HG02610 (cell line): ENCODE measurements at regions not wholly inside any gene's neighbourhood (a gene's known extent, or its start where the extent isn't known, plus 50 kb on each side); places are given as distances from the start of the nearest gene placed in this dataset.
"Not testable (repeated sequence)": the region's sequence is repeated elsewhere in the genome, so short reads cannot be mapped to it uniquely, and the experiment has no call there.

Source experiments
- ATAC-seq: cut with Tn5 transposase; IDR thresholded peaks from one replicate; pipeline ENCODE4 v1.9.1; 2021; ENCODE audit warnings: mild to moderate bottlenecking, moderate library complexity; ENCODE audit not compliant: unreplicated experiment

DNA sequence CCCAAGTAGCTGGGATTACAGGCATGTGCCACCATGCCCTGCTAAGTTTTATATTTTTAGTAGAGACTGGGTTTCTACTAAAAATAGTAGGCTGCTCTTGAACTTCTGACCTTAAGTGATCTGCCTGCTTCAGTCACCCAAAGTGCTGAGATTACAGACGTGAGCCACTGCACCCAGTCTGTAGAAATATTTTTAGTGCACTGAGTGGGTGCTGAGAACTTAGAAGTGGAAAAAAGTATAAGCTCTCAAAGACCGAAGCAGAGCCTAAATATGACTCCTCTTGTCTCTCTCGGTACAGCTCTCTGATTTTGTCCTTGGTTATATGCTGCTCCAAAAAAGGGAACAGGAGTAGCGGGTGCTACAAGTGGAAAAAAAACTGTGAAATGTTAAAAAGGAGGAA is 353.8 kb upstream of the IZUMO3 start:
- no peak for ATAC-seq

- ATAC-seq, result no peak
Measured at GRCh38 chr9:24897826-24898225, 352.1 kb upstream of the IZUMO3 start.

- no peak for ATAC-seq
Measured at GRCh38 chr9:24881361-24881760, 335.7 kb upstream of the IZUMO3 start.

DNA sequence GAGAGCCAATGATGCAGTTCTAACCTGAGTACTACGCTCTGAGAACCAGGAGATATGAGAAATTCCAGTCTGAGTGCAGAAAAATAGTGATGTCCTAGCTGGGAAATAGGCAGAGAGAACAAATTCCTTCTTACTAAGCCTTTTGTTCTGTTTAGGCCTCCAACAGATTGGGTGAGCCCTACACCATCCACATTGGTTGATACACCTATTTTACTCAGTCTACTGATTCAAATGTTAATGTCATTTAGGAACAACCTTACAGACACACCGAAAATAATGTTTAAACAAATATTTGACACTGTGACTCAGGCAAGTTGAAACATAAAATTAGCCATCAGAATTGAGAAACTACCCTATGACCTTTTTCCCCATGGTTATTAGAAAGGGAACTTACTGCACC is 333.9 kb upstream of the IZUMO3 start:
- no peak for ATAC-seq

- not testable (repeated sequence) for ATAC-seq
Measured at GRCh38 chr9:24856601-24857000, 310.9 kb upstream of the IZUMO3 start.

DNA sequence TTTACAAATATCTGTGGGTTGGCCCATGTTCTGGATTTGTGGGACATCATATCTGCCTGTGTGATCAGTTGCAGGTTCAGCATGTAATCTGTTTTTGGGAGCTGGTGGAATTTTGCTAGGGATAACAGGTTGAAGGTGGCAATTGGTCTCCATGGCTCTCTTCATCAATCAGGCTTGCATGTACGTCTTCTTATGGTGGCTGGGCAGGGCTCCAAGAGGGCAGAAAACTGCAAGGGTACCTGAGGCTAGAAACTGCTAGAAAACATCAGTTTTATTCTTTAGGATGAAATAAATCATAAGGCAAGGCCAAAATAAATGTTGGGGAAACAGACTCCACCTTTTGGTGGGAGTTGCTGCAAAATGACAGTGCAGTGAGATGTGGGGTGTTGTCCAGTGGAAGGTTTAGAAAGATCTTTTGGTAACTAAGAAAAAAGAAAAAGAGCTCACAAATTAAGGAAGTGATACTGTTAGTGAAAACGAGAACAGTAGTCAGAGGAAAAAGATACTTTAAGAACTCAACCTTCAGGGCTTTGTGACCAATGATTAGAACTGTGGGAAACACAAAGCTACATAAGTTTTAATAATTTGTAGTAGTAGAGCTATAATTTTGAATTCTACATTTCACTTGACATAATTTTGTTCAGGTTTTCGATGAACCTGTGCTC is 300.7 kb upstream of the IZUMO3 start:
- ATAC-seq, result peak; percentile 61

DNA sequence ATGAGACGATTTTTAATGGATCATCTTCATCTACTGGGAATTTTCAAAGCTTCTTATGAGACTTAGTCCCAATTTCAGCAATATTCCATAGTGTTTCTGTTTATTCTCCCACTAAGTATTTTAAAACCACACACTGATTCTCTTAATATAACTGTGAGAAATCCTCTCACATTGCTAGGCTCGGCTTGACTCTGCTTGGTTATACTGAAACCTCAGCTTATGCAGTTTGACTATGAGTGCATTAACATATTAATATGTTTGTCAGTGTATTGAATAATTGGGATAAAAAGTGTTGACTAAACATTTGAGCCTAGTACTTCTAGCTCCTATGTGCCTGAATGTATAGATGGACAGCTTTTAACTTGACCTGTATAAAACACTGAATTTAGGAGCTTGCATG is 298.5 kb upstream of the IZUMO3 start:
- no peak for ATAC-seq

- ATAC-seq, result no peak
Measured at GRCh38 chr9:24841993-24842392, 296.3 kb upstream of the IZUMO3 start.

- no peak for ATAC-seq
Measured at GRCh38 chr9:24832307-24832706, 286.6 kb upstream of the IZUMO3 start.

- ATAC-seq, result no peak
Measured at GRCh38 chr9:24828687-24829086, 283.0 kb upstream of the IZUMO3 start.

GRCh38 chr9:24824607-24825006 is 278.9 kb upstream of the IZUMO3 start:
- no peak for ATAC-seq

- ATAC-seq, result no peak
Measured at GRCh38 chr9:24820196-24820595, 274.5 kb upstream of the IZUMO3 start.

- no peak for ATAC-seq
Measured at GRCh38 chr9:24817756-24818155, 272.1 kb upstream of the IZUMO3 start.

GRCh38 chr9:24816006-24816405 is 270.3 kb upstream of the IZUMO3 start:
- no peak for ATAC-seq

DNA sequence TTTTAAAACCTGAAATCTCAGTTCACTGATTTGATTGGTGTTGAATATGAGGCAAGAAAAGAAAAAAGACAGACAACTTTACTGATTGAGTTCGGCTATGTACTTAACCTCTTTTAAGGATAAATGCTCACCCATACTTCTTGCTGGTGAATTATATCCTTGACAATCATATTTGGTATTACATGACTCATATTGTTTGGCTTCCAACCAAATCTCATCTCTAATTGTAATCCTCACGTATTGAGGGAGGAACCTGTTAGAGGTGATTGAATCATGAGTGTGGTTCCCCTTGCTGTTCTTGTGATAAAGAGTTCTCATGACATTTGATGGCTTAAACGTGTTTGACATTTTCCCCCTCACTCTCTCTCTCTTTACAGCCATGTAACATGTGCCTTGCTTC is 255.6 kb upstream of the IZUMO3 start:
- ATAC-seq, result no peak

GRCh38 chr9:24793787-24794186 is 248.1 kb upstream of the IZUMO3 start:
- ATAC-seq, result no peak

- no peak for ATAC-seq
Measured at GRCh38 chr9:24776226-24776625, 230.5 kb upstream of the IZUMO3 start.

GRCh38 chr9:24774199-24774598 is 228.5 kb upstream of the IZUMO3 start:
- not testable (repeated sequence) for ATAC-seq

DNA sequence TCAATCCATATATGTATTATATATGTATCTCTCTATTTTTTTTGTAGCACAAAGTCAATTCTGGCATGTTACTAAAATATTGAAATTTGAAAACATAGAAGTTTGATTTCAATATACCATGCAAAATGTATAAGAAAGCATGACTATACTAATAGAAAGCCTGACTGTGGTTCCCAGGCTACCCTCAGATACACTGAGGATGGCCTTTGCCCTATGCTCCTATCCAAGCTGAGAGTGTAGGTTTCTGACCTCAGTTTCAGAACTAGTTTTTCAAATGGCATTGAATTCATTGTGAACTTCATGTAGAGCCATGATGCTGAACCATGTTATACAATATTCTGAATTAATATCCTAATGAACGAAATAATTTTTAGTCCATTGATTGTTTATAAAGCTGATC is 220.4 kb upstream of the IZUMO3 start:
- ATAC-seq, result no peak

DNA sequence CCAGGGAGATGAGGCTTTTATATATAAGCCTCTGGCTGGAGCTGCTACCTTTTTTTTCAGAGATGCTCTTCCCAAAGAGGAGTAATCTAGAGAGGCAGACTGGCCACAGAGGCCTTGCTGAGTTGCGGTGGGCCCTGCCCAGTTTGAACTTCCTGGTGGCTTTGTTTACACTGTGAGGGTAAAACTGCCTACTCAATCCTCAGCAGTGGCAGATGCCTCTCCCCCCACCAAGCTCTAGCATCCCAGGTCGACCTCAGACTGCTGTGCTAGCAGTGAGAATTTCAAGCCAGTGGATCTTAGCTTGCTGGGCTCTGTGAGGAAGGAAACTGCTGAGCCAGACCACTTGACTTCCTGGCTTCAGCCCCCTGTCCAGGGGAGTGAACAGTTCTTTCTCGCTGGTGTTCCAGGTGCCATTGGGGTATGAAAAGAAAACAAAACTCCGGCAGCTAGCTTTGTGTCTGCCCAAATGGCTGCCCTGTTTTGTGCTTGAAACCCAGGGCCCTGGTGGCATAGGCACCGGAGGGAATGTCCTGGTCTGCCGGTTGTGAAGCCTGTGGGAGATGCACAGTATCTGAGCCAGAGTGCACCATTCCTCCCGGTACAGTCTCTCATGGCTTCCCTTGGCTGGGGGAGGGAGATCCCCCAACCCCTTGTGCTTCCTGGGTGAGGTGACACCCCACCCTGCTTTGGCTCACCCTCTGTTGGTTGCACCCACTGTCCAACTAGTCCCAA is 219.5 kb upstream of the IZUMO3 start:
- no peak for ATAC-seq

DNA sequence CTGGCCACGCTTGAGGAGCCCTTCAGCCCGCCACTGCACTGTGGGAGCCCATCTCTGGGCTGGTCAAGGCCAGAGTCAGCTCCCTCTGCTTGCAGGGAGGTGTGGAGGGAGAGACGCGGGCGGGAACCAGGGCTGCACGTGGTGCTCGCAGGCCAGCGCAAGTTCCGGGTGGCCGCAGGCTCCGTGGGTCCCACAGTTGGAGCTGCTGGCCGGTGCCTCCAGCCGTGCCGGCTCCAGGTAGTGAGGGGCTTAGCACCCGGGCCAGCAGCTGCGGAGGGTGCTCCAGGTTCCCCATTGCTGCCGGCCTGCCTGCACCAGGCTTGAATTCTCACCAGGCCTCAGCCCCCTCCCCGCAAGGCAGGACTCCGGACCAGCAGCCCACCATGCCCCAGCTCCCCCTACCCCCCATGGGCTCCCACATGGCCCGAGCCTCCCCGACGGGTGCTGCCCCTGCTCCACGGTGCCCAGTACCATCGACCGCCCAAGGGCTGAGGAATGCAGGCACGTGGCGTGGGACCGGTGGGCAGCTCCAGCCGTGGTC is 192.8 kb upstream of the IZUMO3 start:
- ATAC-seq, result no peak

GRCh38 chr9:24731754-24732153 is 186.1 kb upstream of the IZUMO3 start:
- ATAC-seq, result no peak
